Glomerular visceral epithelial cell (primary cell): ENCODE measurements at regions not wholly inside any gene's neighbourhood (a gene's known extent, or its start where the extent isn't known, plus 50 kb on each side); places are given as distances from the start of the nearest gene placed in this dataset.

Experiments used
- DNase-seq: peaks from one replicate; pipeline ENCODE4 v3.0.0-alpha.2; 2016; ENCODE audit errors: extremely low spot score

- DNase-seq = no peak
Observed at GRCh38 chr1:21346365-21347071, 56.3 kb upstream of the ECE1 start.

- DNase-seq = no peak
Observed at GRCh38 chr1:21344750-21345443, 54.6 kb upstream of the ECE1 start.

- no peak for DNase-seq
Observed at GRCh38 chr1:21344098-21344749, 54.0 kb upstream of the ECE1 start.

- DNase-seq = no peak
Observed at GRCh38 chr1:21342961-21343838, 52.9 kb upstream of the ECE1 start.

GRCh38 chr1:21341517-21342078, 51.3 kb upstream of the ECE1 start:
- DNase-seq = no peak

- DNase-seq = no peak
Observed at GRCh38 chr1:21341022-21341421, 50.8 kb upstream of the ECE1 start.

- peak; percentile 25 for DNase-seq
Observed at GRCh38 chr1:21340230-21340945, 50.1 kb upstream of the ECE1 start.
